Esophagus (tissue), 2 donors: ENCODE measurements at regions not wholly inside any gene's neighbourhood (a gene's known extent, or its start where the extent isn't known, plus 50 kb on each side); places are given as distances from the start of the nearest gene placed in this dataset.

Experiments used
- H3K27ac ChIP-seq, 2 donors: one replicate each; pipeline ENCODE4 v1.5.1; 2013; ENCODE audit warnings: low read depth in 2 of 2, mild to moderate bottlenecking in 2 of 2, inconsistent platforms in 1 of 2, low read length in 1 of 2, moderate library complexity in 1 of 2
- H3K27me3 ChIP-seq, 2 donors: one replicate each; pipeline ENCODE4 v1.6.1; 2013; ENCODE audit warnings: low read length in 2 of 2, control low read depth in 1 of 2, mild to moderate bottlenecking in 1 of 2; ENCODE audit not compliant: insufficient read depth in 2 of 2, control insufficient read depth in 1 of 2
- H3K36me3 ChIP-seq, 2 donors: one replicate each; pipeline ENCODE4 v1.6.1; 2013; ENCODE audit warnings: low read length in 1 of 2; ENCODE audit not compliant: control insufficient read depth in 2 of 2, insufficient read depth in 2 of 2
- H3K4me1 ChIP-seq, 2 donors: one replicate each; pipeline ENCODE4 v1.6.1; 2013; ENCODE audit warnings: low read length in 1 of 2; ENCODE audit not compliant: control insufficient read depth in 2 of 2, insufficient read depth in 2 of 2
- H3K4me3 ChIP-seq, 2 donors: one replicate each; pipeline ENCODE4 v1.5.1; 2013; ENCODE audit warnings: low read length in 2 of 2, mild to moderate bottlenecking in 2 of 2, low read depth in 1 of 2, moderate library complexity in 1 of 2
- H3K9me3 ChIP-seq, 2 donors: one replicate each; pipeline ENCODE4 v1.6.1; 2013; ENCODE audit warnings: mild to moderate bottlenecking in 2 of 2, low read depth in 1 of 2, low read length in 1 of 2, moderate library complexity in 1 of 2; ENCODE audit not compliant: control insufficient read depth in 2 of 2, insufficient read depth in 1 of 2
- WGBS, 2 donors: extraction: QIAGEN DNeasy Blood & Tissue Kit; methylation state at CpG; one replicate each; pipeline ENCODE4 v1.1.7; 2013; 5-methylcytosine and 5-hydroxymethylcytosine counted together
- donor health status: healthy with polysubstance abuse.
- donor health status: Bipolar disorder and iron deficiency.

- Histone ChIP-seq H3K4me3 (no peak overlapping the region), H3K36me3 (no peaks in the 10 kb centered on the region), H3K27ac (peak overlapping the region; percentile 78 to 90), H3K27me3 (no peaks in the 10 kb centered on the region), H3K9me3 (no peaks in the 10 kb centered on the region), H3K4me1 (peaks cover 0 to 2% of the 10 kb centered on the region in 2 donors)
- 42 to 47% methylated on average over 11 of the region's 11 CpGs for WGBS, 2 donors
Observed at GRCh38 chr6:14876778-14877613, 368.9 kb upstream of the JARID2 start.

GRCh38 chr6:14877758-14878157 lies 368.1 kb upstream of the JARID2 start:
- 85 to 95% methylated on average over 3 of the region's 3 CpGs for WGBS, 2 donors
- H3K27ac ChIP-seq: peak overlapping the region; percentile 12 to 15
- H3K4me3 ChIP-seq: no peak overlapping the region
- H3K36me3 ChIP-seq: no peaks in the 10 kb centered on the region
- H3K4me1 ChIP-seq: peaks cover 0 to 2% of the 10 kb centered on the region in 2 donors
- no peaks in the 10 kb centered on the region for H3K9me3 ChIP-seq
- no peaks in the 10 kb centered on the region for H3K27me3 ChIP-seq

GRCh38 chr6:14880052-14880451 lies 365.8 kb upstream of the JARID2 start:
- Histone ChIP-seq H3K4me1 (peaks cover 0 to 2% of the 10 kb centered on the region in 2 donors), H3K27ac (no peak overlapping the region), H3K36me3 (no peaks in the 10 kb centered on the region), H3K4me3 (no peak overlapping the region), H3K27me3 (no peaks in the 10 kb centered on the region), H3K9me3 (no peaks in the 10 kb centered on the region)
- 96% methylated on average over 9 of the region's 9 CpGs for WGBS, 2 donors

- Histone ChIP-seq H3K27ac (no peak overlapping the region), H3K4me1 (peaks cover 0 to 2% of the 10 kb centered on the region in 2 donors), H3K27me3 (no peaks in the 10 kb centered on the region), H3K9me3 (no peaks in the 10 kb centered on the region), H3K36me3 (no peaks in the 10 kb centered on the region), H3K4me3 (no peak overlapping the region)
- WGBS, 2 donors: 58 to 69% methylated on average over 3 of the region's 3 CpGs
Observed at GRCh38 chr6:14880677-14881076, 365.2 kb upstream of the JARID2 start.

GRCh38 chr6:14881398-14881797 lies 364.5 kb upstream of the JARID2 start:
- Histone ChIP-seq H3K36me3 (no peaks in the 10 kb centered on the region), H3K9me3 (no peaks in the 10 kb centered on the region), H3K4me1 (peaks cover 0 to 2% of the 10 kb centered on the region in 2 donors), H3K4me3 (no peak overlapping the region), H3K27me3 (no peaks in the 10 kb centered on the region), H3K27ac (no peak overlapping the region)
- 54 to 75% methylated on average over 4 of the region's 4 CpGs for WGBS, 2 donors

- H3K9me3 ChIP-seq: no peaks in the 10 kb centered on the region
- no peaks in the 10 kb centered on the region for H3K27me3 ChIP-seq
- no peak overlapping the region for H3K4me3 ChIP-seq
- H3K27ac ChIP-seq: no peak overlapping the region
- H3K4me1 ChIP-seq: no peaks in the 10 kb centered on the region
- WGBS, 2 donors: 74 to 77% methylated on average over 9 of the region's 9 CpGs
- no peaks in the 10 kb centered on the region for H3K36me3 ChIP-seq
Observed at GRCh38 chr6:14882394-14883026, 363.4 kb upstream of the JARID2 start.

- Histone ChIP-seq H3K27ac (no peak overlapping the region), H3K4me3 (no peak overlapping the region), H3K4me1 (peaks cover 0 to 4% of the 10 kb centered on the region in 2 donors), H3K27me3 (no peaks in the 10 kb centered on the region), H3K9me3 (no peaks in the 10 kb centered on the region), H3K36me3 (no peaks in the 10 kb centered on the region)
- 88 to 92% methylated on average over 4 of the region's 4 CpGs for WGBS, 2 donors
Observed at GRCh38 chr6:14883921-14884320, 361.9 kb upstream of the JARID2 start.

- no peak overlapping the region for H3K4me3 ChIP-seq
- H3K27me3 ChIP-seq: no peaks in the 10 kb centered on the region
- no peak overlapping the region for H3K27ac ChIP-seq
- H3K9me3 ChIP-seq: no peaks in the 10 kb centered on the region
- H3K36me3 ChIP-seq: no peaks in the 10 kb centered on the region
- 73% methylated on average over 5 of the region's 5 CpGs for WGBS, 2 donors
- H3K4me1 ChIP-seq: peaks cover 0 to 4% of the 10 kb centered on the region in 2 donors
Observed at GRCh38 chr6:14885498-14885897, 360.4 kb upstream of the JARID2 start.

GRCh38 chr6:14887181-14887580 lies 358.7 kb upstream of the JARID2 start:
- H3K36me3 ChIP-seq: no peaks in the 10 kb centered on the region
- 90 to 95% methylated on average over 3 of the region's 3 CpGs for WGBS, 2 donors
- no peak overlapping the region for H3K27ac ChIP-seq
- H3K4me3 ChIP-seq: no peak overlapping the region
- H3K4me1 ChIP-seq: peaks cover 0 to 4% of the 10 kb centered on the region in 2 donors
- H3K27me3 ChIP-seq: no peaks in the 10 kb centered on the region
- H3K9me3 ChIP-seq: no peaks in the 10 kb centered on the region
